Smooth muscle cell (in vitro differentiated cells): ENCODE measurements at regions not wholly inside any gene's neighbourhood (a gene's known extent, or its start where the extent isn't known, plus 50 kb on each side); places are given as distances from the start of the nearest gene placed in this dataset.

Experiments
- DNase-seq: peaks from one replicate; lab custom pipeline; 2025; ENCODE audit not compliant: unreplicated experiment; lab: John Stamatoyannopoulos, UW
- H2AFZ ChIP-seq: fragments of 200-600 bp; sonication (generic); 2 replicates; pipeline ENCODE4 v1.6.0; 2016; ENCODE audit warnings: antibody characterized with exemption, low read depth, mild to moderate bottlenecking
- H3F3A ChIP-seq: fragments of 200-600 bp; sonication (generic); 2 replicates; pipeline ENCODE4 v1.6.0; 2017; ENCODE audit warnings: antibody characterized with exemption, low read depth
- H3K27ac ChIP-seq: fragments of 200-600 bp; sonication (generic); 2 replicates; pipeline ENCODE4 v1.5.1; 2016; ENCODE audit warnings: low read depth, mild to moderate bottlenecking
- H3K27me3 ChIP-seq: fragments of 200-600 bp; sonication (generic); 2 replicates; pipeline ENCODE4 v1.6.1; 2016; ENCODE audit warnings: low read depth, mild to moderate bottlenecking
- H3K36me3 ChIP-seq: fragments of 200-600 bp; sonication (generic); 2 replicates; pipeline ENCODE4 v1.5.1; 2016; ENCODE audit warnings: low read depth
- H3K4me1 ChIP-seq: fragments of 200-600 bp; sonication (generic); 2 replicates; pipeline ENCODE4 v1.5.1; 2016; ENCODE audit warnings: low read depth
- H3K4me2 ChIP-seq: fragments of 200-600 bp; sonication (generic); 2 replicates; pipeline ENCODE4 v1.6.0; 2016; ENCODE audit warnings: mild to moderate bottlenecking
- H3K4me3 ChIP-seq: fragments of 200-600 bp; sonication (generic); 2 replicates; pipeline ENCODE4 v1.5.1; 2016; ENCODE audit warnings: mild to moderate bottlenecking
- H3K79me2 ChIP-seq: fragments of 200-600 bp; sonication (generic); 2 replicates; pipeline ENCODE4 v1.6.0; 2016; ENCODE audit warnings: low read depth, mild to moderate bottlenecking
- H3K9ac ChIP-seq: fragments of 200-600 bp; sonication (generic); 2 replicates; pipeline ENCODE4 v1.6.0; 2016; ENCODE audit warnings: low read depth
- H3K9me3 ChIP-seq: fragments of 200-600 bp; sonication (generic); replicated peaks from 2 replicates; pipeline ENCODE4 v1.5.1; 2016; ENCODE audit warnings: low read depth
- H4K20me1 ChIP-seq: fragments of 200-600 bp; sonication (generic); 2 replicates; pipeline ENCODE4 v1.6.0; 2016; ENCODE audit warnings: low read depth
- CTCF ChIP-seq: fragments of 200-600 bp; sonication (generic); IDR thresholded peaks from 2 replicates; pipeline ENCODE4 v1.5.1; 2017; ENCODE audit warnings: borderline replicate concordance, mild to moderate bottlenecking, antibody characterized with exemption; ENCODE audit not compliant: insufficient read depth, poor library complexity, severe bottlenecking
- WGBS: methylation state at CpG from one replicate; pipeline ENCODE4 v1.1.7; 2016; ENCODE audit warnings: low lambda C conversion rate; 5-methylcytosine and 5-hydroxymethylcytosine counted together

GRCh38 chr2:59713577-59713976 is 839.9 kb downstream of the BCL11A start:
- Histone ChIP-seq H3K36me3 (no peaks in the 10 kb centered on the region), H3K4me1 (peaks cover 4% of the 10 kb centered on the region), H3K79me2 (no peaks in the 10 kb centered on the region), H3K27ac (no peak overlapping the region), H3K4me2 (no peak overlapping the region), H3K9me3 (no peaks in the 10 kb centered on the region), H4K20me1 (no peaks in the 10 kb centered on the region), H3K27me3 (peaks cover 10% of the 10 kb centered on the region), H2AFZ (no peak overlapping the region), H3F3A (no peaks in the 10 kb centered on the region), H3K9ac (no peak overlapping the region), H3K4me3 (no peak overlapping the region)
- 79% methylated on average over 3 of the region's 3 CpGs for WGBS
- DNase-seq = no peak
- TF ChIP-seq CTCF = no peak

- DNase-seq = no peak
Measured at GRCh38 chr2:59711121-59711520, 842.3 kb downstream of the BCL11A start.

GRCh38 chr2:59706729-59707128 is 846.7 kb downstream of the BCL11A start:
- Histone ChIP-seq H4K20me1 (no peaks in the 10 kb centered on the region), H2AFZ (no peak overlapping the region), H3K27ac (no peak overlapping the region), H3K4me3 (no peak overlapping the region), H3K9me3 (no peaks in the 10 kb centered on the region), H3K4me1 (peaks cover 4% of the 10 kb centered on the region), H3K79me2 (no peaks in the 10 kb centered on the region), H3K9ac (no peak overlapping the region), H3K36me3 (no peaks in the 10 kb centered on the region), H3K4me2 (no peak overlapping the region), H3F3A (no peaks in the 10 kb centered on the region), H3K27me3 (no peaks in the 10 kb centered on the region)
- DNase-seq = no peak
- WGBS = 73% methylated on average over 4 of the region's 4 CpGs
- no peak for TF ChIP-seq CTCF

More at GRCh38 chr2:59711121-59711520, 842.3 kb downstream of the BCL11A start:
- Histone ChIP-seq H3F3A (no peaks in the 10 kb centered on the region), H3K9ac (no peak overlapping the region), H3K36me3 (no peaks in the 10 kb centered on the region), H3K27ac (no peak overlapping the region), H3K4me1 (peaks cover 4% of the 10 kb centered on the region), H2AFZ (peak overlapping the region; percentile 25), H3K4me2 (no peak overlapping the region), H3K27me3 (peaks cover 10% of the 10 kb centered on the region), H4K20me1 (no peaks in the 10 kb centered on the region), H3K79me2 (no peaks in the 10 kb centered on the region), H3K4me3 (no peak overlapping the region), H3K9me3 (no peaks in the 10 kb centered on the region)
- no peak for TF ChIP-seq CTCF

- Histone ChIP-seq H2AFZ (no peak overlapping the region), H3K9ac (no peak overlapping the region), H3K4me2 (no peak overlapping the region), H3K36me3 (no peaks in the 10 kb centered on the region), H3K4me1 (no peaks in the 10 kb centered on the region), H3K9me3 (no peaks in the 10 kb centered on the region), H3K79me2 (no peaks in the 10 kb centered on the region), H4K20me1 (no peaks in the 10 kb centered on the region), H3F3A (no peaks in the 10 kb centered on the region), H3K27me3 (no peaks in the 10 kb centered on the region), H3K4me3 (no peak overlapping the region), H3K27ac (no peak overlapping the region)
- no peak for DNase-seq
- 78% methylated on average over 1 of the region's 1 CpG for WGBS
- no peak for TF ChIP-seq CTCF
Measured at GRCh38 chr2:59703796-59704195, 849.7 kb downstream of the BCL11A start.
